PC-3 (cell line): ENCODE measurements at regions not wholly inside any gene's neighbourhood (a gene's known extent, or its start where the extent isn't known, plus 50 kb on each side); places are given as distances from the start of the nearest gene placed in this dataset.

Experiments
- ATAC-seq: fragments of 200-7000 bp; cut with Tn5 transposase; 2 replicates; pipeline ENCODE4 v1.9.1; 2020; ENCODE audit warnings: mild to moderate bottlenecking, moderate library complexity
- BruUV-seq: library from RNA; stranded (reverse); fragments of 400-500 nt; replicated peaks from 2 replicates; lab custom pipeline; 2021; lab: Mats Ljungman, UMichigan
- CTCF ChIA-PET: fragments of 300-600 bp; sonication (Branson Sonifier 250); formaldehyde crosslinking; loops from one replicate; lab custom pipeline; 2022; ENCODE audit warnings: antibody characterized with exemption; lab: Charles Lee
- POLR2A ChIA-PET: fragments of 300-600 bp; sonication (Branson Sonifier 250); formaldehyde crosslinking; loops from one replicate; lab custom pipeline; 2022; ENCODE audit warnings: antibody characterized with exemption; ENCODE audit not compliant: unreplicated experiment; lab: Charles Lee
- DNase-seq: peaks from one replicate; pipeline ENCODE4 v3.0.0-alpha.2; 2015
- H2AFZ ChIP-seq: fragments of 300-600 bp; sonication (generic); 2 replicates; pipeline ENCODE4 v1.6.0; 2016; ENCODE audit warnings: antibody characterized with exemption, low read length
- H3F3A ChIP-seq: fragments of 300-600 bp; sonication (generic); one replicate; pipeline ENCODE4 v1.6.0; 2017; ENCODE audit warnings: antibody characterized with exemption, low read length, control low read depth, mild to moderate bottlenecking; ENCODE audit not compliant: unreplicated experiment
- H3K27ac ChIP-seq: fragments of 300-600 bp; sonication (generic); 2 replicates; pipeline ENCODE4 v1.5.1; 2016; ENCODE audit warnings: mild to moderate bottlenecking, low read length
- H3K27me3 ChIP-seq: fragments of 300-600 bp; sonication (generic); 2 replicates; pipeline ENCODE4 v1.6.1; 2016; ENCODE audit warnings: low read length, mixed read lengths
- H3K36me3 ChIP-seq: fragments of 300-600 bp; sonication (generic); 2 replicates; pipeline ENCODE4 v1.6.1; 2016; ENCODE audit warnings: low read depth, mixed run types, low read length, mixed read lengths
- H3K4me1 ChIP-seq: fragments of 300-600 bp; sonication (generic); 2 replicates; pipeline ENCODE4 v1.5.1; 2016; ENCODE audit warnings: low read length; ENCODE audit not compliant: insufficient read depth
- H3K4me2 ChIP-seq: fragments of 300-600 bp; sonication (generic); 2 replicates; pipeline ENCODE4 v1.6.0; 2016; ENCODE audit warnings: low read length
- H3K4me3 ChIP-seq: fragments of 300-600 bp; sonication (generic); 2 replicates; pipeline ENCODE4 v1.5.1; 2016; ENCODE audit warnings: mild to moderate bottlenecking, low read length, mixed read lengths
- H3K79me2 ChIP-seq: fragments of 300-600 bp; sonication (generic); 2 replicates; pipeline ENCODE4 v1.6.1; 2017; ENCODE audit warnings: low read length, mixed read lengths
- H3K9ac ChIP-seq: fragments of 300-600 bp; sonication (generic); 2 replicates; pipeline ENCODE4 v1.6.0; 2016; ENCODE audit warnings: mild to moderate bottlenecking, low read length
- H3K9me2 ChIP-seq: fragments of 300-600 bp; sonication (generic); replicated peaks from 2 replicates; pipeline ENCODE4 v1.6.1; 2016; ENCODE audit warnings: mixed run types, low read length, mixed read lengths
- H3K9me3 ChIP-seq: fragments of 300-600 bp; sonication (generic); 2 replicates; pipeline ENCODE4 v1.6.1; 2016; ENCODE audit warnings: low read length, mixed read lengths
- H4K20me1 ChIP-seq: fragments of 300-600 bp; sonication (generic); 2 replicates; pipeline ENCODE4 v1.6.1; 2016; ENCODE audit warnings: low read length, mixed read lengths
- CTCF ChIP-seq: fragments of 300-600 bp; sonication (generic); conservative IDR thresholded peaks from 2 replicates; pipeline ENCODE4 v1.5.1; 2017; ENCODE audit warnings: antibody characterized with exemption, low read depth, mild to moderate bottlenecking, low read length
- EZH2 ChIP-seq: fragments of 300-600 bp; sonication (generic); IDR thresholded peaks from one replicate; pipeline ENCODE4 v1.6.1; 2017; ENCODE audit warnings: antibody characterized with exemption, mild to moderate bottlenecking, low read length; ENCODE audit not compliant: unreplicated experiment
- EZH2phosphoT487 ChIP-seq: fragments of 300-600 bp; sonication (generic); IDR thresholded peaks from 2 replicates; pipeline ENCODE4 v1.6.1; 2018; ENCODE audit warnings: mild to moderate bottlenecking, antibody characterized with exemption, low read length, borderline replicate concordance
- intact Hi-C: fragments of 100-400 bp; cut with micrococcal nuclease; formaldehyde crosslinking; loops from 2 replicates; pipeline ENCODE4 v1.9.0; 2023

- DNase-seq (no peak), ATAC-seq (no peak)
- peak overlapping the region; percentile 20; the same call in 1 of the 2 replicates for H3K9ac ChIP-seq
- TF ChIP-seq CTCF (no peak), EZH2 (no peak), EZH2phosphoT487 (no peak)
- H4K20me1 ChIP-seq, result no peaks in the 10 kb centered on the region
- ChIA-PET POLR2A (interaction anchor here (0.6 kb wide), 1 partner anchor 27 kb away, joined by 4 read pairs; no protein-coding TSS in a partner anchor), CTCF (no interaction called here)
- H3K4me1 ChIP-seq, result peaks cover 20% of the 10 kb centered on the region
- H3K27ac ChIP-seq, result peak overlapping the region; percentile 86
- H3K4me2 ChIP-seq, result no peak overlapping the region
- intact Hi-C loops, result loop anchor here (10.0 kb wide), 1 partner anchor 244 kb away; no protein-coding TSS in a partner anchor
- no peak overlapping the region for H3K4me3 ChIP-seq
- no peak overlapping the region for H2AFZ ChIP-seq
- no peaks in the 10 kb centered on the region for H3K9me2 ChIP-seq
- H3K27me3 ChIP-seq, result no peaks in the 10 kb centered on the region
- no peaks in the 10 kb centered on the region for H3F3A ChIP-seq
- no peaks in the 10 kb centered on the region for H3K9me3 ChIP-seq
- no peaks in the 10 kb centered on the region for H3K79me2 ChIP-seq
- no TSS peak for BruUV-seq
- no peaks in the 10 kb centered on the region for H3K36me3 ChIP-seq
These were observed 71.2 kb upstream of the LIPC start for GRCh38 chr15:58360421-58361090.

- no peaks in the 10 kb centered on the region for H3K27me3 ChIP-seq
- H3K9me3 ChIP-seq, result no peaks in the 10 kb centered on the region
- peak; percentile 69 for ATAC-seq
- no peaks in the 10 kb centered on the region for H3F3A ChIP-seq
- H3K79me2 ChIP-seq, result no peaks in the 10 kb centered on the region
- peak overlapping the region; percentile 37; the same call in 1 of the 2 replicates for H3K9ac ChIP-seq
- H3K36me3 ChIP-seq, result no peaks in the 10 kb centered on the region
- intact Hi-C loops, result loop anchor here (10.0 kb wide), 1 partner anchor 243 kb away; no protein-coding TSS in a partner anchor
- peak overlapping the region; percentile 86 for H3K27ac ChIP-seq
- DNase-seq, result peak; percentile 61
- H3K4me1 ChIP-seq, result peaks cover 20% of the 10 kb centered on the region
- no peak overlapping the region for H3K4me3 ChIP-seq
- no peak for TF ChIP-seq EZH2phosphoT487
- no peak for TF ChIP-seq CTCF
- no peak for TF ChIP-seq EZH2
- no TSS peak for BruUV-seq
- ChIA-PET POLR2A (interaction anchor here (0.6 kb wide), 1 partner anchor 28 kb away, joined by 4 read pairs; no protein-coding TSS in a partner anchor), CTCF (no interaction called here)
- H4K20me1 ChIP-seq, result no peaks in the 10 kb centered on the region
- peak overlapping the region; percentile 50; the same call in 1 of the 2 replicates for H3K4me2 ChIP-seq
- H3K9me2 ChIP-seq, result no peaks in the 10 kb centered on the region
- H2AFZ ChIP-seq, result 0 out of 2 replicates have a peak overlapping the region, but pooled peaks have one; percentile 5
These were observed 70.5 kb upstream of the LIPC start for GRCh38 chr15:58361273-58361759.
